Endodermal cell (in vitro differentiated cells): ENCODE measurements at regions not wholly inside any gene's neighbourhood (a gene's known extent, or its start where the extent isn't known, plus 50 kb on each side); places are given as distances from the start of the nearest gene placed in this dataset.

ENCODE experiments used
- DNase-seq: peaks from one replicate; pipeline ENCODE4 v3.0.0-alpha.2; 2017
- H3K27ac ChIP-seq: 2 replicates; pipeline ENCODE4 v1.5.1; 2013; ENCODE audit warnings: mild to moderate bottlenecking, low read depth, low read length, moderate library complexity
- H3K27me3 ChIP-seq: 2 replicates; pipeline ENCODE4 v1.6.1; 2013; ENCODE audit warnings: mild to moderate bottlenecking, low read length, moderate library complexity; ENCODE audit not compliant: insufficient read depth, control insufficient read depth, poor library complexity, severe bottlenecking
- H3K36me3 ChIP-seq: 2 replicates; pipeline ENCODE4 v1.7.0; 2013; ENCODE audit warnings: mild to moderate bottlenecking, low read length, moderate library complexity; ENCODE audit not compliant: control insufficient read depth, insufficient read depth
- H3K4me1 ChIP-seq: one replicate; pipeline ENCODE4 v1.7.0; 2013; ENCODE audit warnings: low read length; ENCODE audit not compliant: control insufficient read depth, insufficient read depth
- H3K4me3 ChIP-seq: 2 replicates; pipeline ENCODE4 v1.5.1; 2013; ENCODE audit warnings: mild to moderate bottlenecking, low read length, moderate library complexity
- H3K9ac ChIP-seq: 2 replicates; pipeline ENCODE4 v1.6.1; 2013; ENCODE audit warnings: mild to moderate bottlenecking, low read length, moderate library complexity; ENCODE audit not compliant: poor library complexity, severe bottlenecking; ENCODE audit errors: extremely low read depth
- H3K9me3 ChIP-seq: 2 replicates; pipeline ENCODE4 v1.6.1; 2013; ENCODE audit warnings: mild to moderate bottlenecking, low read length, moderate library complexity; ENCODE audit not compliant: control insufficient read depth
- H3K27ac Mint-ChIP-seq: 2 replicates; pipeline ENCODE4 v1.8.0; 2020; ENCODE audit warnings: mixed read lengths
- H3K27me3 Mint-ChIP-seq: 2 replicates; pipeline ENCODE4 v1.8.0; 2021; ENCODE audit warnings: mild to moderate bottlenecking, mixed read lengths; ENCODE audit not compliant: insufficient read depth
- H3K36me3 Mint-ChIP-seq: 2 replicates; pipeline ENCODE4 v1.8.0; 2020; ENCODE audit warnings: low read depth, mixed read lengths
- H3K4me1 Mint-ChIP-seq: 2 replicates; pipeline ENCODE4 v1.8.0; 2020; ENCODE audit warnings: mixed read lengths
- H3K4me3 Mint-ChIP-seq: 2 replicates; pipeline ENCODE4 v1.8.0; 2020; ENCODE audit warnings: mild to moderate bottlenecking, moderate library complexity, mixed read lengths
- H3K9me3 Mint-ChIP-seq: 2 replicates; pipeline ENCODE4 v1.8.0; 2020; ENCODE audit warnings: mild to moderate bottlenecking, mixed read lengths
- CTCF ChIP-seq: fragments of 200-600 bp; sonication (generic); conservative IDR thresholded peaks from 2 replicates; pipeline ENCODE4 v1.5.0; 2021; ENCODE audit warnings: antibody characterized with exemption, mild to moderate bottlenecking
- WGBS, 2 experiments: methylation state at CpG; one replicate each; pipeline versions ENCODE4 v1.1.5 to v1.1.7; 2013; ENCODE audit warnings: missing lambda C conversion rate in 2 of 2, mixed read lengths in 1 of 2; ENCODE audit not compliant: insufficient coverage in 1 of 2, insufficient read length in 1 of 2; 5-methylcytosine and 5-hydroxymethylcytosine counted together

- 72% methylated on average over 2 of the region's 2 CpGs; no CpG with 5 or more reads in 1 of the 2 experiments for WGBS, 2 experiments
- Histone ChIP-seq H3K27ac (no peak overlapping the region), H3K9ac (no peak overlapping the region), H3K9me3 (no peaks in the 10 kb centered on the region), H3K27me3 (no peaks in the 10 kb centered on the region), H3K36me3 (no peaks in the 10 kb centered on the region), H3K4me1 (no peaks in the 10 kb centered on the region), H3K4me3 (no peak overlapping the region)
- Mint-ChIP-seq H3K36me3 (no peaks in the 10 kb centered on the region), H3K27ac (no peak overlapping the region), H3K9me3 (peaks cover 18% of the 10 kb centered on the region), H3K4me3 (no peak overlapping the region), H3K27me3 (no peaks in the 10 kb centered on the region), H3K4me1 (peaks cover 6% of the 10 kb centered on the region)
- no peak for TF ChIP-seq CTCF
- DNase-seq: no peak
These were observed 239.6 kb upstream of the SAMSN1 start for GRCh38 chr21:14785679-14786078.

GRCh38 chr21:14773777-14774345 lies 227.7 kb upstream of the SAMSN1 start:
- Mint-ChIP-seq H3K36me3 (peaks cover 6% of the 10 kb centered on the region), H3K4me1 (peaks cover 9% of the 10 kb centered on the region), H3K27ac (no peak overlapping the region), H3K27me3 (no peaks in the 10 kb centered on the region), H3K9me3 (peaks cover 12% of the 10 kb centered on the region), H3K4me3 (no peak overlapping the region)
- H3K4me1 ChIP-seq: no peaks in the 10 kb centered on the region
- H3K27ac ChIP-seq: no peak overlapping the region
- H3K27me3 ChIP-seq: no peaks in the 10 kb centered on the region
- DNase-seq: peak; percentile 88
- no peak overlapping the region for H3K4me3 ChIP-seq
- peak; percentile 95 for TF ChIP-seq CTCF
- no peaks in the 10 kb centered on the region for H3K36me3 ChIP-seq
- 51% methylated on average over 5 of the region's 5 CpGs; no CpG with 5 or more reads in 1 of the 2 experiments for WGBS, 2 experiments
- no peak overlapping the region for H3K9ac ChIP-seq
- peaks cover 8% of the 10 kb centered on the region for H3K9me3 ChIP-seq

GRCh38 chr21:14771593-14771992 lies 225.5 kb upstream of the SAMSN1 start:
- no peak overlapping the region for H3K4me3 Mint-ChIP-seq
- peaks cover 9% of the 10 kb centered on the region for H3K4me1 Mint-ChIP-seq

More at GRCh38 chr21:14771593-14771992, 225.5 kb upstream of the SAMSN1 start:
- Histone ChIP-seq H3K9ac (no peak overlapping the region), H3K4me1 (no peaks in the 10 kb centered on the region), H3K9me3 (no peaks in the 10 kb centered on the region), H3K27me3 (no peaks in the 10 kb centered on the region), H3K36me3 (no peaks in the 10 kb centered on the region), H3K27ac (no peak overlapping the region), H3K4me3 (no peak overlapping the region)
- Mint-ChIP-seq H3K36me3 (no peaks in the 10 kb centered on the region), H3K9me3 (no peaks in the 10 kb centered on the region), H3K27ac (no peak overlapping the region), H3K27me3 (no peaks in the 10 kb centered on the region)
- TF ChIP-seq CTCF: no peak
- DNase-seq: no peak
- WGBS, 2 experiments: 93 to 100% methylated on average over 2 of the region's 2 CpGs
